Epithelial cell of proximal tubule (primary cell): ENCODE measurements at regions not wholly inside any gene's neighbourhood (a gene's known extent, or its start where the extent isn't known, plus 50 kb on each side); places are given as distances from the start of the nearest gene placed in this dataset.

Experiments
- DNase-seq: peaks from one replicate; pipeline ENCODE4 v3.0.0-alpha.2; 2011; ENCODE audit warnings: low read depth
- H3K4me3 ChIP-seq: 2 replicates; pipeline ENCODE4 v1.5.1; 2011; ENCODE audit warnings: low read depth, mild to moderate bottlenecking, low read length
- TF ChIP-seq, protein P1 (sequence below): conservative IDR thresholded peaks from 2 replicates; pipeline ENCODE4 v1.5.1; 2012; ENCODE audit warnings: low read depth, mild to moderate bottlenecking, low read length

DNA sequence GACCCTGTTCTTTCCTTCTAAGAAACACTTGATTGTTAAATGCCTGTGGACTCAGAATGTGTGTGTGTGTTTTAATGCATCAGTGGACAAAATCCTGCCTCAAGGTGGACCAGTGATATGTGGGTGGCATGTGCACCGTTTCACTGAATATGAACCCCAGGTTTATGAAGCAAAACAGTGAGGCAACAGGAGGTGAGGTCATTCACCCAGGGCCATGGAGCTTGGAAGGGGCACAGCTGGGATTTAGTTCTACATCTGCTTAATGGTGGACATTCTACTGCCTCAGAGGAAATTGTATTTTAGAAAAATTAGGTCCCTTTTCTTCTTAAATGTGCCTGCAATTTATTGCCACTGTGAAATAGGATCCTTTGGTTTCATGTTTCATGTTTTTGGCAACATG lies 549.5 kb upstream of the EEF2KMT start:
- no peak overlapping the region for H3K4me3 ChIP-seq
- no peak for DNase-seq
- TF ChIP-seq, protein P1, sequence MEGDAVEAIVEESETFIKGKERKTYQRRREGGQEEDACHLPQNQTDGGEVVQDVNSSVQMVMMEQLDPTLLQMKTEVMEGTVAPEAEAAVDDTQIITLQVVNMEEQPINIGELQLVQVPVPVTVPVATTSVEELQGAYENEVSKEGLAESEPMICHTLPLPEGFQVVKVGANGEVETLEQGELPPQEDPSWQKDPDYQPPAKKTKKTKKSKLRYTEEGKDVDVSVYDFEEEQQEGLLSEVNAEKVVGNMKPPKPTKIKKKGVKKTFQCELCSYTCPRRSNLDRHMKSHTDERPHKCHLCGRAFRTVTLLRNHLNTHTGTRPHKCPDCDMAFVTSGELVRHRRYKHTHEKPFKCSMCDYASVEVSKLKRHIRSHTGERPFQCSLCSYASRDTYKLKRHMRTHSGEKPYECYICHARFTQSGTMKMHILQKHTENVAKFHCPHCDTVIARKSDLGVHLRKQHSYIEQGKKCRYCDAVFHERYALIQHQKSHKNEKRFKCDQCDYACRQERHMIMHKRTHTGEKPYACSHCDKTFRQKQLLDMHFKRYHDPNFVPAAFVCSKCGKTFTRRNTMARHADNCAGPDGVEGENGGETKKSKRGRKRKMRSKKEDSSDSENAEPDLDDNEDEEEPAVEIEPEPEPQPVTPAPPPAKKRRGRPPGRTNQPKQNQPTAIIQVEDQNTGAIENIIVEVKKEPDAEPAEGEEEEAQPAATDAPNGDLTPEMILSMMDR: no peak

- DNase-seq: no peak
- TF ChIP-seq, protein P1: no peak
- no peak overlapping the region for H3K4me3 ChIP-seq
Observed at GRCh38 chr16:5643855-5644531, 546.4 kb upstream of the EEF2KMT start.

GRCh38 chr16:5642436-5642835 lies 544.8 kb upstream of the EEF2KMT start:
- no peak for DNase-seq
- H3K4me3 ChIP-seq: no peak overlapping the region
- TF ChIP-seq, protein P1: no peak

DNA sequence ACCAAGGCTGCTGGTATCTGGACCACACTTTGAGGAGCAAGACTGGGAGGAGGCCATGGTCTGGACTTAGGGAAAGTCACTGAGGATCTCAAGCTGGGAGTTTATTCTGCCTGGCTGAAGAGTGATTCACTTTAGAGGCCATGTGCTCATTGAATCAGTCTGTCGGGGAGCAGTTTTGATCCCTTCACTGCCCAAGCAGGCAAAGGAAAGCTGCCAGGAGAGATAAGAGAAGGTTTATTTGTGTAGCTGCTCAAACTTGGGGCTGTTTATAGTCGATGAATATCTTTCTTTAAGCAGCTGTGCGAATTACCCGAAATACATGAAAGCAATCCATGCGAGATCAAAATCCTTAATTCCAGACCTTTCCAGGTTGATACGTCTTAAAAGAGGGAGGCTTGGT lies 544.4 kb upstream of the EEF2KMT start:
- TF ChIP-seq, protein P1: no peak
- no peak overlapping the region for H3K4me3 ChIP-seq
- no peak for DNase-seq

- TF ChIP-seq, protein P1: no peak
- DNase-seq: no peak
- H3K4me3 ChIP-seq: no peak overlapping the region
Observed at GRCh38 chr16:5640883-5641282, 543.3 kb upstream of the EEF2KMT start.

GRCh38 chr16:5639531-5639930 lies 541.9 kb upstream of the EEF2KMT start:
- TF ChIP-seq, protein P1: no peak
- H3K4me3 ChIP-seq: no peak overlapping the region
- DNase-seq: no peak

GRCh38 chr16:5635331-5635730 lies 537.7 kb upstream of the EEF2KMT start:
- H3K4me3 ChIP-seq: no peak overlapping the region
- no peak for DNase-seq
- TF ChIP-seq, protein P1: no peak
